CD4-positive, CD25-positive, alpha-beta regulatory T cell (primary cell): ENCODE measurements at regions not wholly inside any gene's neighbourhood (a gene's known extent, or its start where the extent isn't known, plus 50 kb on each side); places are given as distances from the start of the nearest gene placed in this dataset.

Experiments
- ATAC-seq, 2 donors: fragments of 150-1000 bp; cut with Tn5 transposase; one replicate each; pipeline ENCODE4 v1.10.0; 2021; ENCODE audit warnings: low read depth in 2 of 2, moderate number of reproducible peaks in 2 of 2, moderate library complexity in 1 of 2
- DNase-seq, 3 donors: peaks; one replicate each; pipeline versions ENCODE4 v3.0.0 to v3.0.0-alpha.2; 2012 to 2022; ENCODE audit warnings: mixed read lengths in 1 of 3
- H3K27ac ChIP-seq: one replicate; pipeline ENCODE4 v1.7.0; 2013; ENCODE audit warnings: mild to moderate bottlenecking, low read length; ENCODE audit not compliant: insufficient read depth, poor library complexity, severe bottlenecking
- H3K27me3 ChIP-seq: one replicate; pipeline ENCODE4 v1.7.0; 2013; ENCODE audit warnings: low read length; ENCODE audit not compliant: control insufficient read depth, insufficient read depth
- H3K36me3 ChIP-seq: one replicate; pipeline ENCODE4 v1.7.0; 2013; ENCODE audit warnings: mild to moderate bottlenecking, low read length, moderate library complexity; ENCODE audit not compliant: control insufficient read depth, insufficient read depth
- H3K4me1 ChIP-seq: 2 replicates; pipeline ENCODE4 v1.7.0; 2013; ENCODE audit warnings: mild to moderate bottlenecking, low read length; ENCODE audit not compliant: insufficient read depth, control insufficient read depth, poor library complexity, severe bottlenecking
- H3K4me3 ChIP-seq: one replicate; pipeline ENCODE4 v1.7.0; 2013; ENCODE audit warnings: low read depth, mild to moderate bottlenecking, low read length, moderate library complexity
- H3K9me3 ChIP-seq, 2 experiments: 1 replicate in 1 of 2; 2 replicates in 1 of 2; pipeline ENCODE4 v1.7.0; 2013; ENCODE audit warnings: low read length in 2 of 2, mild to moderate bottlenecking in 1 of 2, moderate library complexity in 1 of 2; ENCODE audit not compliant: control insufficient read depth in 2 of 2
- H3K27ac Mint-ChIP-seq, 3 donors: one replicate each; pipeline ENCODE4 v1.8.0; 2020 to 2022; ENCODE audit warnings: mild to moderate bottlenecking in 3 of 3, mixed read lengths in 3 of 3, moderate library complexity in 2 of 3
- H3K27me3 Mint-ChIP-seq: one replicate; pipeline ENCODE4 v1.8.0; 2022; ENCODE audit warnings: mild to moderate bottlenecking, mixed read lengths
- H3K36me3 Mint-ChIP-seq: one replicate; pipeline ENCODE4 v1.8.0; 2020; ENCODE audit warnings: mixed read lengths
- H3K4me1 Mint-ChIP-seq, 4 donors: one replicate each; pipeline ENCODE4 v1.8.0; 2020 to 2022; ENCODE audit warnings: mixed read lengths in 4 of 4, mild to moderate bottlenecking in 1 of 4
- H3K4me3 Mint-ChIP-seq, 4 donors: one replicate each; pipeline ENCODE4 v1.8.0; 2020 to 2022; ENCODE audit warnings: mild to moderate bottlenecking in 4 of 4, mixed read lengths in 4 of 4, moderate library complexity in 3 of 4
- H3K9me3 Mint-ChIP-seq, 7 donors: one replicate each; pipeline ENCODE4 v1.8.0; 2020 to 2022; ENCODE audit warnings: mixed read lengths in 7 of 7, mild to moderate bottlenecking in 3 of 7, moderate library complexity in 2 of 7

GRCh38 chr4:186949847-186950246 lies 226.2 kb upstream of the FAT1 start:
- H3K4me3 ChIP-seq: no peak overlapping the region
- ATAC-seq (no peak), DNase-seq (no peak)
- Mint-ChIP-seq H3K4me1 (no peaks in the 10 kb centered on the region), H3K9me3 (peaks cover 0 to 14% (median 3%) of the 10 kb centered on the region in 7 donors), H3K4me3 (no peak overlapping the region), H3K27ac (no peak overlapping the region), H3K36me3 (no peaks in the 10 kb centered on the region), H3K27me3 (no peaks in the 10 kb centered on the region)
- no peak overlapping the region for H3K27ac ChIP-seq
- H3K27me3 ChIP-seq: no peaks in the 10 kb centered on the region
- H3K9me3 ChIP-seq: no peaks in the 10 kb centered on the region
- H3K4me1 ChIP-seq: no peaks in the 10 kb centered on the region
- H3K36me3 ChIP-seq: no peaks in the 10 kb centered on the region

- H3K4me3 ChIP-seq: no peak overlapping the region
- no peaks in the 10 kb centered on the region for H3K4me1 ChIP-seq
- Mint-ChIP-seq H3K9me3 (peaks cover 1 to 13% (median 4%) of the 10 kb centered on the region in 7 donors), H3K36me3 (no peaks in the 10 kb centered on the region), H3K27me3 (no peaks in the 10 kb centered on the region), H3K4me1 (no peaks in the 10 kb centered on the region), H3K4me3 (no peak overlapping the region), H3K27ac (no peak overlapping the region)
- no peak overlapping the region for H3K27ac ChIP-seq
- no peak for ATAC-seq
- no peak for DNase-seq
- H3K9me3 ChIP-seq: no peaks in the 10 kb centered on the region
- H3K36me3 ChIP-seq: no peaks in the 10 kb centered on the region
- H3K27me3 ChIP-seq: no peaks in the 10 kb centered on the region
Measured at GRCh38 chr4:186952709-186953108, 229.1 kb upstream of the FAT1 start.

- Mint-ChIP-seq H3K9me3 (peaks cover 1 to 13% (median 6%) of the 10 kb centered on the region in 7 donors), H3K27me3 (no peaks in the 10 kb centered on the region), H3K36me3 (no peaks in the 10 kb centered on the region), H3K4me3 (no peak overlapping the region), H3K27ac (peak overlapping the region in 1 of 3 donors; percentile 12), H3K4me1 (no peaks in the 10 kb centered on the region)
- no peak overlapping the region for H3K27ac ChIP-seq
- H3K27me3 ChIP-seq: no peaks in the 10 kb centered on the region
- no peaks in the 10 kb centered on the region for H3K4me1 ChIP-seq
- ATAC-seq: no peak
- H3K4me3 ChIP-seq: no peak overlapping the region
- H3K9me3 ChIP-seq: no peaks in the 10 kb centered on the region
- no peaks in the 10 kb centered on the region for H3K36me3 ChIP-seq
- DNase-seq: no peak
Measured at GRCh38 chr4:186953599-186954260, 230.1 kb upstream of the FAT1 start.

- ATAC-seq: no peak
Measured at GRCh38 chr4:186954509-186954908, 230.9 kb upstream of the FAT1 start.

GRCh38 chr4:186954956-186955355 lies 231.3 kb upstream of the FAT1 start:
- no peaks in the 10 kb centered on the region for H3K4me1 Mint-ChIP-seq
- Histone ChIP-seq H3K27me3 (no peaks in the 10 kb centered on the region), H3K9me3 (no peaks in the 10 kb centered on the region), H3K4me3 (no peak overlapping the region), H3K4me1 (no peaks in the 10 kb centered on the region), H3K27ac (no peak overlapping the region), H3K36me3 (no peaks in the 10 kb centered on the region)
- no peak overlapping the region for H3K4me3 Mint-ChIP-seq
- H3K27me3 Mint-ChIP-seq: no peaks in the 10 kb centered on the region
- DNase-seq: no peak
- no peak overlapping the region for H3K27ac Mint-ChIP-seq
- H3K9me3 Mint-ChIP-seq: peaks cover 1 to 19% (median 6%) of the 10 kb centered on the region in 7 donors
- H3K36me3 Mint-ChIP-seq: no peaks in the 10 kb centered on the region
- no peak for ATAC-seq

More at GRCh38 chr4:186954509-186954908, 230.9 kb upstream of the FAT1 start:
- Mint-ChIP-seq H3K36me3 (no peaks in the 10 kb centered on the region), H3K27me3 (no peaks in the 10 kb centered on the region), H3K27ac (no peak overlapping the region), H3K4me1 (no peaks in the 10 kb centered on the region), H3K4me3 (no peak overlapping the region), H3K9me3 (peaks cover 1 to 19% (median 6%) of the 10 kb centered on the region in 7 donors)
- Histone ChIP-seq H3K36me3 (no peaks in the 10 kb centered on the region), H3K27me3 (no peaks in the 10 kb centered on the region), H3K4me3 (no peak overlapping the region), H3K27ac (no peak overlapping the region), H3K4me1 (no peaks in the 10 kb centered on the region), H3K9me3 (no peaks in the 10 kb centered on the region)
- no peak for DNase-seq

GRCh38 chr4:186957952-186958555 lies 234.4 kb upstream of the FAT1 start:
- H3K9me3 Mint-ChIP-seq: peaks cover 1 to 15% (median 4%) of the 10 kb centered on the region in 7 donors
- no peaks in the 10 kb centered on the region for H3K36me3 Mint-ChIP-seq
- ATAC-seq: no peak
- Histone ChIP-seq H3K27ac (no peak overlapping the region), H3K36me3 (no peaks in the 10 kb centered on the region), H3K4me3 (no peak overlapping the region), H3K27me3 (no peaks in the 10 kb centered on the region), H3K9me3 (no peaks in the 10 kb centered on the region), H3K4me1 (no peaks in the 10 kb centered on the region)
- H3K27ac Mint-ChIP-seq: no peak overlapping the region
- no peaks in the 10 kb centered on the region for H3K27me3 Mint-ChIP-seq
- H3K4me3 Mint-ChIP-seq: no peak overlapping the region
- no peak for DNase-seq
- H3K4me1 Mint-ChIP-seq: no peaks in the 10 kb centered on the region

- no peaks in the 10 kb centered on the region for H3K36me3 ChIP-seq
- Mint-ChIP-seq H3K27ac (no peak overlapping the region), H3K9me3 (peaks cover 0 to 14% (median 3%) of the 10 kb centered on the region in 7 donors), H3K4me3 (no peak overlapping the region), H3K36me3 (no peaks in the 10 kb centered on the region), H3K27me3 (no peaks in the 10 kb centered on the region), H3K4me1 (no peaks in the 10 kb centered on the region)
- no peak overlapping the region for H3K27ac ChIP-seq
- H3K27me3 ChIP-seq: no peaks in the 10 kb centered on the region
- ATAC-seq: no peak
- H3K4me3 ChIP-seq: no peak overlapping the region
- no peaks in the 10 kb centered on the region for H3K4me1 ChIP-seq
- DNase-seq: no peak
- no peaks in the 10 kb centered on the region for H3K9me3 ChIP-seq
Measured at GRCh38 chr4:186958726-186959350, 235.2 kb upstream of the FAT1 start.
